IMR-90 (cell line): ENCODE measurements at regions not wholly inside any gene's neighbourhood (a gene's known extent, or its start where the extent isn't known, plus 50 kb on each side); places are given as distances from the start of the nearest gene placed in this dataset.

Experiments
- ATAC-seq: fragments of 200-7000 bp; cut with Tn5 transposase; 2 replicates; pipeline ENCODE4 v1.9.1; 2020; ENCODE audit warnings: low read depth, mild to moderate bottlenecking, moderate library complexity
- BruUV-seq: library from RNA; stranded (reverse); fragments of 400-500 nt; replicated peaks from 2 replicates; lab custom pipeline; 2021; lab: Mats Ljungman, UMichigan
- CTCF ChIA-PET: fragments of 300-600 bp; formaldehyde crosslinking; extraction: SDS; loops from one replicate; lab custom pipeline; 2021; ENCODE audit warnings: antibody characterized with exemption; lab: Yijun Ruan, JAX
- POLR2A ChIA-PET: fragments of 300-600 bp; sonication (Branson Sonifier 250); formaldehyde crosslinking; loops from one replicate; lab custom pipeline; 2022; ENCODE audit warnings: antibody characterized with exemption; ENCODE audit not compliant: unreplicated experiment; lab: Charles Lee
- DNase-seq: peaks from one replicate; pipeline ENCODE4 v3.0.0; 2013
- H2AFZ ChIP-seq: replicated peaks from 2 replicates; pipeline ENCODE3; 2013; ENCODE audit warnings: low read length, mild to moderate bottlenecking; ENCODE audit not compliant: poor library complexity
- H2AK5ac ChIP-seq: 2 replicates; pipeline ENCODE4 v1.6.1; 2013; ENCODE audit warnings: low read depth, low read length, inconsistent platforms
- H2AK9ac ChIP-seq: replicated peaks from 2 replicates; pipeline ENCODE3; 2013; ENCODE audit warnings: mild to moderate bottlenecking, low read depth, low read length, moderate library complexity; ENCODE audit not compliant: poor library complexity
- H2BK120ac ChIP-seq: 2 replicates; pipeline ENCODE4 v1.6.1; 2013; ENCODE audit warnings: low read depth, low read length, inconsistent platforms
- H2BK15ac ChIP-seq: 3 replicates; pipeline ENCODE4 v1.6.1; 2013; ENCODE audit warnings: low read depth, low read length, inconsistent platforms
- H2BK20ac ChIP-seq: 2 replicates; pipeline ENCODE4 v1.6.1; 2013; ENCODE audit warnings: low read depth, mild to moderate bottlenecking, inconsistent platforms, low read length, moderate library complexity
- H2BK5ac ChIP-seq: 2 replicates; pipeline ENCODE4 v1.6.1; 2013; ENCODE audit warnings: mild to moderate bottlenecking, low read depth, low read length, inconsistent platforms; ENCODE audit not compliant: poor library complexity, severe bottlenecking
- H3K14ac ChIP-seq: replicated peaks from 2 replicates; pipeline ENCODE4 v1.6.1; 2013; ENCODE audit warnings: low read depth, low read length, inconsistent platforms
- H3K18ac ChIP-seq: 2 replicates; pipeline ENCODE4 v1.6.1; 2013; ENCODE audit warnings: low read depth, low read length, control low read depth
- H3K23ac ChIP-seq: 2 replicates; pipeline ENCODE4 v1.6.1; 2013; ENCODE audit warnings: low read depth, low read length, inconsistent platforms
- H3K27ac ChIP-seq: 2 replicates; pipeline ENCODE4 v1.5.1; 2013; ENCODE audit warnings: mild to moderate bottlenecking, control low read depth, low read length; ENCODE audit not compliant: insufficient read depth
- H3K27me3 ChIP-seq: 2 replicates; pipeline ENCODE4 v1.6.1; 2013; ENCODE audit warnings: low read length; ENCODE audit not compliant: control insufficient read depth, insufficient read depth
- H3K36me3 ChIP-seq: 2 replicates; pipeline ENCODE4 v1.6.1; 2013; ENCODE audit warnings: low read length, mixed read lengths; ENCODE audit not compliant: control insufficient read depth, insufficient read depth
- H3K4ac ChIP-seq: 2 replicates; pipeline ENCODE4 v1.6.1; 2013; ENCODE audit warnings: low read depth, low read length, inconsistent platforms
- H3K4me1 ChIP-seq: 2 replicates; pipeline ENCODE4 v1.6.1; 2013; ENCODE audit warnings: low read length, mixed read lengths; ENCODE audit not compliant: control insufficient read depth, insufficient read depth
- H3K4me2 ChIP-seq: 2 replicates; pipeline ENCODE4 v1.6.1; 2013; ENCODE audit warnings: low read depth, mild to moderate bottlenecking, control low read depth, low read length, moderate library complexity
- H3K4me3 ChIP-seq: 2 replicates; pipeline ENCODE4 v1.5.1; 2013; ENCODE audit warnings: low read depth, mild to moderate bottlenecking, control low read depth, low read length, moderate library complexity; ENCODE audit not compliant: insufficient read depth
- H3K56ac ChIP-seq: 2 replicates; pipeline ENCODE4 v1.6.1; 2013; ENCODE audit warnings: low read length, inconsistent platforms; ENCODE audit not compliant: insufficient read depth; ENCODE audit errors: extremely low read depth
- H3K79me1 ChIP-seq, 2 experiments: 2 replicates each; pipeline ENCODE4 v1.6.1; 2013; ENCODE audit warnings: low read length in 2 of 2, inconsistent platforms in 1 of 2, low read depth in 1 of 2
- H3K9ac ChIP-seq: 2 replicates; pipeline ENCODE4 v1.6.1; 2013; ENCODE audit warnings: low read depth, low read length, control low read depth
- H3K9me1 ChIP-seq: 2 replicates; pipeline ENCODE4 v1.6.1; 2013; ENCODE audit warnings: low read length, inconsistent platforms; ENCODE audit not compliant: insufficient read depth
- H3K9me3 ChIP-seq: 2 replicates; pipeline ENCODE4 v1.6.1; 2013; ENCODE audit warnings: low read length; ENCODE audit not compliant: control insufficient read depth, insufficient read depth
- H4K20me1 ChIP-seq: 2 replicates; pipeline ENCODE4 v1.6.1; 2013; ENCODE audit warnings: low read length, inconsistent platforms; ENCODE audit not compliant: insufficient read depth
- H4K5ac ChIP-seq: 2 replicates; pipeline ENCODE4 v1.6.1; 2013; ENCODE audit warnings: mild to moderate bottlenecking, low read depth, low read length, control low read depth
- H4K8ac ChIP-seq, 2 experiments: 2 replicates each; pipeline ENCODE4 v1.6.1; 2013; ENCODE audit warnings: low read depth in 2 of 2, low read length in 2 of 2, control low read depth in 1 of 2, inconsistent platforms in 1 of 2
- H4K91ac ChIP-seq: 2 replicates; pipeline ENCODE4 v1.6.1; 2013; ENCODE audit warnings: low read depth, low read length, inconsistent platforms; ENCODE audit not compliant: insufficient read depth
- CEBPB ChIP-seq: IDR thresholded peaks from 2 replicates; pipeline ENCODE4 v1.6.1; 2012; ENCODE audit warnings: low read depth, low read length, improper control_type of control experiment
- CHD1 ChIP-seq: IDR thresholded peaks from 2 replicates; pipeline ENCODE4 v1.6.1; 2012; ENCODE audit warnings: low read depth, low read length, improper control_type of control experiment
- CTCF ChIP-seq: conservative IDR thresholded peaks from 2 replicates; pipeline ENCODE4 v1.5.1; 2012; ENCODE audit warnings: mild to moderate bottlenecking, low read depth, low read length, improper control_type of control experiment
- FOS ChIP-seq: fragments of 150-350 bp; IDR thresholded peaks from 2 replicates; pipeline ENCODE4 v1.6.1; 2016; ENCODE audit warnings: low read depth, low read length
- POLR2A ChIP-seq: IDR thresholded peaks from 2 replicates; pipeline ENCODE4 v1.6.1; 2012; ENCODE audit warnings: mild to moderate bottlenecking, low read depth, low read length
- RAD21 ChIP-seq: IDR thresholded peaks from 2 replicates; pipeline ENCODE4 v1.6.1; 2012; ENCODE audit warnings: low read length, improper control_type of control experiment
- RCOR1 ChIP-seq: IDR thresholded peaks from 2 replicates; pipeline ENCODE4 v1.6.1; 2012; ENCODE audit warnings: mild to moderate bottlenecking, low read length, improper control_type of control experiment; ENCODE audit not compliant: insufficient replicate concordance
- dilution Hi-C: fragments of 300-500 bp; cut with HindIII; formaldehyde crosslinking; loops from one replicate; pipeline ENCODE4 v1.14.3; 2018; ENCODE audit warnings: low sequenced_read_pairs; ENCODE audit not compliant: unreplicated experiment
- in situ Hi-C: fragments of 300-500 bp; cut with MboI; formaldehyde crosslinking; loops from 3 replicates; pipeline ENCODE4 v1.14.3; 2019; ENCODE audit warnings: low sequenced_read_pairs, inconsistent platforms, mixed read lengths
- intact Hi-C: fragments of 100-400 bp; cut with micrococcal nuclease; formaldehyde crosslinking; loops from 2 replicates; pipeline ENCODE4 v1.10.0; 2022

- H3K9ac ChIP-seq: no peak overlapping the region
- no peak overlapping the region for H3K4ac ChIP-seq
- no TSS peak for BruUV-seq
- H2BK20ac ChIP-seq: no peak overlapping the region
- TF ChIP-seq POLR2A: no peak
- TF ChIP-seq FOS: no peak
- no peak for TF ChIP-seq CEBPB
- TF ChIP-seq CTCF: no peak
- TF ChIP-seq RCOR1: no peak
- TF ChIP-seq RAD21: no peak
- TF ChIP-seq CHD1: no peak
- no peak overlapping the region for H2AK5ac ChIP-seq
- intact Hi-C loops: no loop called here
- no peak overlapping the region for H4K8ac ChIP-seq
- H4K5ac ChIP-seq: no peak overlapping the region
- H3K27ac ChIP-seq: no peak overlapping the region
- H4K91ac ChIP-seq: no peak overlapping the region
- no peaks in the 10 kb centered on the region for H4K20me1 ChIP-seq
- H3K9me3 ChIP-seq: peaks cover 3% of the 10 kb centered on the region; the same call in 1 of the 2 replicates
- ChIA-PET CTCF (no interaction called here), POLR2A (interaction anchor here (0.6 kb wide), 2 partner anchors 12 to 331 kb away, joined by 3 read pairs; no protein-coding TSS in a partner anchor)
- no peaks in the 10 kb centered on the region for H3K4me1 ChIP-seq
- no peak overlapping the region for H3K14ac ChIP-seq
- H3K18ac ChIP-seq: no peak overlapping the region
- no peak overlapping the region for H3K23ac ChIP-seq
- no peak overlapping the region for H2AK9ac ChIP-seq
- H2AFZ ChIP-seq: no peak overlapping the region
- no peaks in the 10 kb centered on the region for H3K9me1 ChIP-seq
- dilution Hi-C loops: no loop called here
- DNase-seq (no peak), ATAC-seq (no peak)
- H2BK120ac ChIP-seq: no peak overlapping the region
- H2BK5ac ChIP-seq: no peak overlapping the region
- no peak overlapping the region for H2BK15ac ChIP-seq
- no peaks in the 10 kb centered on the region for H3K79me1 ChIP-seq
- in situ Hi-C loops: no loop called here
- no peak overlapping the region for H3K4me3 ChIP-seq
- H3K27me3 ChIP-seq: no peaks in the 10 kb centered on the region
- H3K36me3 ChIP-seq: no peaks in the 10 kb centered on the region
- no peak overlapping the region for H3K56ac ChIP-seq
- no peak overlapping the region for H3K4me2 ChIP-seq
Measured at GRCh38 chr1:192749349-192749748, 59.5 kb upstream of the RGS2 start.
